Myocyte (in vitro differentiated cells): ENCODE measurements at regions not wholly inside any gene's neighbourhood (a gene's known extent, or its start where the extent isn't known, plus 50 kb on each side); places are given as distances from the start of the nearest gene placed in this dataset.
"Not testable (repeated sequence)": the region's sequence is repeated elsewhere in the genome, so short reads cannot be mapped to it uniquely, and the experiment has no call there.

ENCODE experiments used
- DNase-seq: peaks from one replicate; pipeline ENCODE4 v3.0.0-alpha.2; 2012; ENCODE audit warnings: low read depth

DNA sequence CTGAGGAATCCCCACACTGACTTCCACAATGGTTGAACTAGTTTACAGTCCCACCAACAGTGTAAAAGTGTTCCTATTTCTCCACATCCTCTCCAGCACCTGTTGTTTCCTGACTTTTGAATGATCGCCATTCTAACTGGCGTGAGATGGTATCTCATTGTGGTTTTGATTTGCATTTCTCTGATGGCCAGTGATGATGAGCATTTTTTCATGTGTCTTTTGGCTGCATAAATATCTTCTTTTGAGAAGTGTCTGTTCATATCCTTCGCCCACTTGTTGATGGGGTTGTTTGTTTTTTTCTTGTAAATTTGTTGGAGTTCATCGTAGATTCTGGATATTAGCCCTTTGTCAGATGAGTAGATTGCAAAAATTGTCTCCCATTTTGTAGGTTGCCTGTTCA is 583.1 kb upstream of the RGMB start:
- DNase-seq: not testable (repeated sequence)

DNA sequence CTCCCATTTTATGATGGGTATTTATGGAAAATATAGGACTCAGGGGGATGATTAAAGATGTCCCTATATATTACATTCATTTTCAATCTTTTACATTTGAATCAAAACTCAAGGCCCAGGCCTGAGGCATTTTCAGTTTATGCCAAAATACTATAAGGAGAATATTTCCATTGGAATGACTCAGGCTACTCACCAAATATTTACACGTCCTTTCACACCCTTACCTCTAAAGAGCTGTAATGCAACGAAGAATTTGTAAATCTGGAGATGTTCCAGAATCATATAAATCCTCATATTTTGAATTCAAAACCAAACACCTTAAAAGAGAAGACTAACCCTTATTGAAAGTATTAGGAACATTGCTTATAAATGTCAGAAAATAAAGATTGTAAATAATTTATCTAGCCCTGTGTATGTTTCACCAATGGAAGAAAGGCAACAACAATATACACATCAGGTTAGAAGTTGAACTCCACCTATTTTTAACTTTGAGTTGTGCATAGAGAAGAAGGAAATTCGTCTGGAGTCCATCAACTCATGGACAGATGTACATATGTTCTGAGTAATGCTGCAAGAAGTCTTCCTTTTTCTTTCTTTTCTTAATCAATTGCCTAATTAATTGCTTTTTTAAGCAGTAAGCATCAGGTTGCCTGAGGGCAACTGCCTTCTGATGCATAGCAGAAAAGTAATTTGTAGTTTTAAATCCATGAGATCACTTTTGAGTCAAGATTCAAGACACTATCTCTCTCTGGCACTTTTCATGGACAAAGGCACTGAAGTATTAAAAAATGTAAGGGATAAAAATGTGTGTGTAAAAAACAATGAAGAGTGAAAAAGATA is 579.3 kb upstream of the RGMB start:
- DNase-seq: no peak

DNA sequence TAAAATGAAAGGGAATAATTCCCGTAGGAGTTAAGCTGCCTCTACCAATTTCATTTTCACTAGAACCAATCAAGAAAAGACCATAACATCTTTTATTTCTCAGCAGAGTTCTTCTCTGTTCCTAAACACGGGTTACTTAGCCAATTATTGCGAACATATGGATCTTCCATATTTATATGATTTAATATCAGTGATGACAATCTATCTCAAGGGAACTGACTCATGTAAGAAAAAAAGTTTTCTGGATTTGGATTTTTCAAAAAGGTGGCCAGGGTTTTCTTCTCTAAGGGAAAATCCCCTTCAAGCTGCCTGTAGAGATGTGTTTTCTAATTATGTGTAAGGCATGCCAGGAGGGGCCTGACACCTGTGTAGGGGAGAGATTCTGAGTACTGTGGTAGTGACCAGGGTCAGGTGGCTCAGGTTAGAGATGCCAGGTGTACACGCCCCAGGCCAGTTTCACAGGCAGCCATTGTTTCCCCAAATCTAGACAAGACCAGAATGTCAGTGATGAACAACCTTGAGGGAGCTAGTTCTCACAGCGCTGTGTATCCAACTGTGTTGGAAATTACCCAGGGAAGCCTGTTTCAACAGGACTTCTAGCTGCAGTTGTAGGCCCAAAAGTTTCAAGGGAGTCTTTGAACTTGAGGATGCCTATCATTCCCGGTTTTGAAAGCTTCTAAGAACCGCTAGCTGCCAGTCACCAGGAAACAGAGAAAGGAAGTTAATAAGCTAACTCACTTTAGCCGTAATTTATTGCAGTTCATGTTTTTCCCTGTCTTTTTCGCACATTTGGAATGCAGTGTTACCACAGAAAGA is 572.5 kb upstream of the RGMB start:
- no peak for DNase-seq

DNA sequence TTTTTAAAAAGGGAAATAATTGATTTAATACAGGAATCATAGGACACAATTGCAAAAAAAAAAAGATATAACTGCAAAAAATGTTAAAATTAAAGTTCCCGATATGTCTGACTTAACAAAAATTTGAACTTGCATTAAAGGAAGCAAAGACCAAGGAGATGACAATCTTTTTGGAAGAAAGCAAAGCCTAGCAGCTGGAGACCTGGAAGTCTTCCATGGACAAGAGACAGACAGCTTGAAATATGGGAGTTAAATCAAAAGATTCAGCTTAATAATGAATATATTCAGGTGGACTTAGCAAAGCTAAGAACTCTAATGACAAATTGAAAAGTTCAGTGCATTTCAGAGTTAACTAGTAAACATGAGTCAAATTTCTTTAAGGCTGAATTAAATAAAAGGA is 568.7 kb upstream of the RGMB start:
- peak; percentile 27 for DNase-seq

DNA sequence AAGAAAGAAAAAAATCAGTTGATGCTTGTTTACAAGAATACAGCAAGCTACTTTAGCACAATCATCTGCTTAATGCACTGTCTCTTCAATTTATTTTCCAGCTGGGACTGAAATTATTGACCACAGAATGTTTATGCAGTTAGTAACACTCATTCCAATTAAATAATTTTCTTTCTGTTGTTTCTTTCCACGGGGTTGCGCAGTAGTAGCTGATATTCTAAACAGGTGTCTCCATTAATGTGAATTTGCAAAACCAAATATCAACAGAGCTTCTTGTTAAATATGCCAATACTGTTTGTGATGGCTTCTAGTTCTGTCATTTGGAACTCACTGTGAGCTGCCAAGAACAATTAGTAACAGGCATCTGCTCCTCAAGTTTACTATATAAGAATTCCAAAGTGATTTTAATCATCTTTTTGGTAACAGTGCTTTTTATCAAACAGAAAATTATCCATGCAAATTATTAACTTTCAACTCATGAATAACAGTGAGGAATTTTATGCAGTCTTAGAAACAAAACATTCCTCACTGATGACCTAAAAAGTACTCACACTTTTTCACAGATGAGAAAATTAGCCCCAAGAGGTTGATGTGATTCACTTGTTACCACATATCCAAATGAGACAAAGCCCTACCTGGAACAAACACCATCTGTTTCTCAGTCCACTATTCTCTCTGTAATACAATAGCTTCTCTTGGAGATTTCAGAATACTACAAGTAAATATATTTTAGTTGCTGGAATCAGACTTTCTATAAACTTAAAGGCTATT is 567.6 kb upstream of the RGMB start:
- DNase-seq: peak; percentile 65

DNA sequence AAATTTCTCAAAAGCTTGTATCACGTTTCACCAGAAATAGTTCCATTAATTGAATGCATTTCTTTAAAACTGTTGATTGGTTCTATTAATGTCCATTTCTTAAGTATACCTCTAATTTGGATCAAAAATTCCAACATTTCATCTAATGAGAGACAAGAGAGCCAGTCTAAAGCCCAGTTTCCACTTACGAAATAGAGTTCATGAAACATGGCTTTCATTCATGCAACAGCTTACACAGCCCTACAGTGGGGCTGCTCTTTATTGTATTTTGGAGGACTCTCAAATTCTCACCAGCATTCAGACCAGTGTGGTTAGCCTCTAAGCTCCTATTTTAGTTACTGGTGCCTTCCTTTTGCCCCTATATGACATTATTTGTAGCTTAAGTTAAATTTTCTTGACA is 566.9 kb upstream of the RGMB start:
- DNase-seq: peak; percentile 55

DNA sequence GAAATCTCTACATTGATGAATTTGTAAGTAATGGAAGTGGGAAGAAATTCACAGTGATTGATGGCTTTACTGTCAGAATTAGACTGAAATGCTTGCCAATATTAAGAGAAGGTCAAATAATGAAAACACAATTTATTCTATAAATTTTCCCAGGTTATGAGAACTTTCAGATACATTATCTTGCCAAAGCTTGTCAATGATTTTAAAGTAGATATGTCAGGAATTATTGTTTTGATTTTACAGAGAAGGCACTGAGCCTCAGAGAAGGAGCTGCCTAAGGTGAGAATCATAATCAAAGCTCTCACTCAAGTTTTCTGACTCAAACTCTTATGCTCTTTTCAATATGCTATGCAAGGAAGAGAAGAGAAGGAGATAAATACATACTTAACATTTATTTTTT is 564.0 kb upstream of the RGMB start:
- DNase-seq: no peak

DNA sequence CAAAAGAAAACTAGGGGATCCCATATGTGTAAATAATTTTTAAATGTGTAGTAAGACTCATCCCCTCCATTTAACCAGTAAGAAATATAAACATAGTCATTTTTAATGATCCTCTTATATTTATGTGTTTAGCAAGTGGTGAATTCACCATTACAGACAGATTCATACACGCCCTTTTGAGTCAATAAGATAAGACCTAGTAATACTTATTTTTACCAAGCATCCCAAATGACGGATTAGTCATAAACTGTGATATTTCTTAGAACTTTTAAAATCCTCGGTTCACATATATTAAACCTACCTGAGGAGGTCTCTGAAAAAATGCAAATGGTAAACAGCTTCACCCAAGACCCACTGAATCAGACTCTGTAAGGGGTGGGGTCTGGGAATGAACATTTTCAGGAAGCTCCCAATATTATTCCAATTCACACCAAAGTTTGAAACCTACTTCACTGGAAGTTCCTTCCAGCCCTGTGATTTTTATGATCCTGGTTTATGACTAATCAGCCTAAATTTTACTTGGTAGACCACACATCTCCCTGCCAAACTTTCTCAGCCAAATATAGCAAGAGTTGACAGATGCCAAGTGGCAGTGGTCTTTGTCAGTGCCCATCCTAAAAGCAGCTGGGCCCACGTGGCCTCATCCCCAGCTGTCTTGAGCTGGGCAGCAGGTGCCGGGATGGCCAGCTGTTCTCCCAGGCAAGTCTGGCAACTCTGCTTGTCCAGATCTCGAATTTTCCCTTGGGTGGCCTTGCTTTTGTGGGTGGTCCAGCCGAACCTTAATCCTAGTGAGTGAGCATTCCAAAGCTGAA is 559.0 kb upstream of the RGMB start:
- DNase-seq: peak; percentile 100

DNA sequence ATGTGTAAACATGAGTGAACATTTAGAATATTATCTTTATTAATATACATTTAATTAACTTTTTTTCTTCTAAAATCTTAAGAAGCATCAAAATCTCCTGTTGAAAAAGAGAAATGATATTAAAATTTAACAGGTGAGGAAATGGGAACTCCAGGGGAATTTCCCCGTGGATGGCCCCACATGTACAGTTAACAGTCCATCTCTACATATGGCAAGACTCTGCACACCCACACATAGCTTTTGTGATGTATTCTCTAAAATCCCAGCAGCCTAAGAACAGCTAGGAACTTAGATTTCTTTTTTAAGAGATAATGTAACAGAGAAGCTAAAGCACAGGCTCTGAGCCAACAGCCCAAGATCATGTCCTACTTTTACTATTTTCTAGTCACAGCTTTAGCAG is 556.3 kb upstream of the RGMB start:
- DNase-seq: no peak

DNA sequence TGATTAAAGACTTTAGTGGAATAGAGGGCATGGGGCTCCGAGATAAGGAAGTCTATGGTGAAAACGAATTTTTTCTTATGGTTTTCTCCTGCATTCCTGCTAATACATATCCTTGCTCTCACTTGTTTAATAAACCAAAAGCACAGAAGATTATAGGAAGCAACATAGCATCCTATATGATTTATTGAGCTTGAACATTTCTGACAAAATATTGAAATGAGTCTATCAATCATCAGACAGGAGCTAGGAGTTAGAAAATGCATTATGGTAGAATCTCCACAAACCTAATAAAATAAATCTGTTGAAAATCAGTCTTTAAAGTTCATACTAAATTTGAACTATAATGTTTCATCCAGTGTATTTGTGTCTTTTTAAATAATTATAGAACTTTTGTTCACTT is 554.6 kb upstream of the RGMB start:
- DNase-seq: no peak

DNA sequence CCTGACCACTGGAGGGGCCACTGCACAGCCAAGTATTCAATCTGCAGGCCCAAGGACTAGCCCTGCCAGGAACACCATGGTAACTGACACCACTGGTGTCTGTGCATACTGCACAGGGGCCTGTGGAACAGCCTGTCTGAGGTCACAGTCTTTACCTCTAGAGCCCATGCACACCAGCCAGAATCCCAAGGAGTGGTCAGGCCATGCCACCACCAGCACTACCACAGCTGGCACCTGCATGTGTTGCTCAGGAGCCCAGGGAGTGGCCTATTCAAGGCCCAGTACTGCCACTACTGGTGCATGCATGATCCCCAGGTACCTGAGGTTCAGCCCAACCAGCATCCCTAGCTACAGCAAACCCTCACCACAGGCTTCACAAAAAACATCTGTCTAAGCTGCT is 546.0 kb upstream of the RGMB start:
- no peak for DNase-seq

DNA sequence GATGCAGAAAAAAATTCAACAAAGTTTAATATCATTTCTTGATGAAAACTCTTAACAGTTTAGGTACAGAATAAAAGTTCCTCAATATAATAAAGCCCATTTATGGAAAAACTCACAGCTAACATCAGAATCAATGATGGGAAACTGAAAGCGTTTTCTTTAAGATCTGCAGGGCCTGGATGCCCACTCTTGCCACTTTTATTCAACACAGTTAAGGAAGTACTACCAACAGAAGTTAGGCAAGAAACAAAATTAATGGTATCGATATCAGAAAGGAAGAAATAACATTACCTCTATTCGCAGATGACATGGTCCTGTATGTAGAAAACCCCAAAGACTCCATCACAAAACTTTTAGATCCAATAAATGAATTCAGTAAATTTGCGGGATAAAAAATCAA is 542.4 kb upstream of the RGMB start:
- DNase-seq: no peak

DNA sequence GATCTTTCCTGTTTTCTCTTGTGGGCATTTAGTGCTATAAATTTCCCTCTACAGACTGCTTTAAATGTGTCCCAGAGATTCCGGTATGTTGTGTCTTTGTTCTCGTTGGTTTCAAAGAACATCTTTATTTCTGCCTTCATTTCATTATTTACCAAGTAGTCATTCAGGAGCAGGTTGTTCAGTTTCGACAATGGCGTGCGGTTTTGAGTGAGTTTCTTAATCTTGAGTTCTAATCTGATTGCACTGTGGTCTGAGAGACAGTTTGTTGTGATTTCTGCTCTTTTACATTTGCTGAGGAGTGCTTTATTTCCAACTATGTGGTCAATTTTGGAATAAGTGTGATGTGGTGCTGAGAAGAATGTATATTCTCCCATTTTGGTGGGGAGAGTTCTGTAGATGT is 535.7 kb upstream of the RGMB start:
- not testable (repeated sequence) for DNase-seq

DNA sequence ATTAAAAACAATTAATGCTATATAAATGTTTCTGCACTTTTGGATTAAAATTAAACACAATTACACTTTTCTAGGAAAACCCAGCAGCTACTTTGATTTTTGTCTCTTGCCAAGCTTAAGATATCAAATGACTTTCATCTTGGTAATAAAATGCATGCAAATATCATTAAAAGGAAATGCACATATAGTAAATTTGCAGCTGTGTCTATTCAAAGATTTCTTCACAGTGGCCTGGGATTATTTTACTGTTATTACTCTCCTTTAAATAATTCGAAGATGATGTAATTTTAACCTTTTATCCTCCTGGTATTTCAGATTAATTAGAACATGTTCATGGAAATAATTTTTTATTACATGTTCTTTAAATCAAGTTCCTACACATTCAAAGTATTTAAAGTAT is 529.5 kb upstream of the RGMB start:
- no peak for DNase-seq

DNA sequence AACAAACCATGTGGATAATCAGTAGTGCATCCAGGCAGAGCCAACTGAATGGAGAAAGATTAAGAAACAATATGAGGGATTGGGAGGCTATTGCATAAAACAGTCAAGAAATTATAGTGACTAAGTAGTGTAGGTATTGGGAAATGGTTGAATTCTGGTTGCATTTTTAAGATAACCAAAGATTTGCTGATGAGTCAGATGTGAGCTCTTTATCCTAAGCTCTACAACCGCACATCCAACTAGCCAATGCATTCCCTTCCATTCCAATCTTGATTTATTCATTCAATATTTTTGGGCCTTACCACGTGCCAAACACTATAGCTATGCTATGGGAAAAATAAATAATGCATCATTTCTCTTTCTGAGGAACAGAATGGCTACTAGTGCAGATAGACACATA is 524.5 kb upstream of the RGMB start:
- no peak for DNase-seq

DNA sequence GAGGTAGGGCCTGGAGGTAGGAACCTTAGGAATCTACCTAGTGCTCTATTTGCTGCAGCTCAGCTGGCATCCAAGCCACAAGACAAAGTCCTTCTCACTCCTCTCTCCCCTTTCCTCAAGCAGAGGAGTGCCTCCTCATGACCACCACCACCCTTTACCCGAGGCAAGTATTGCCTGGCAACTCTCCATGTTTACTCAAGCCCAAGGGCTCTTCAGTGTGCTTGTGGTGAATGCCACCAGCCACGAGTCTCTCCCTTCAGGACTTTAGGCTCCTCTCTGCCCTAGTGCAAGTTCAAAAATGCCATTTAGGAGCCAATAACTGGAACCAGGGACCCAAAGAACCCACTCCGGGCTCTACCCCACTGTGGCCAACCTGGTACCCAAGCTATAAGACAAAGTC is 514.5 kb upstream of the RGMB start:
- DNase-seq: no peak

DNA sequence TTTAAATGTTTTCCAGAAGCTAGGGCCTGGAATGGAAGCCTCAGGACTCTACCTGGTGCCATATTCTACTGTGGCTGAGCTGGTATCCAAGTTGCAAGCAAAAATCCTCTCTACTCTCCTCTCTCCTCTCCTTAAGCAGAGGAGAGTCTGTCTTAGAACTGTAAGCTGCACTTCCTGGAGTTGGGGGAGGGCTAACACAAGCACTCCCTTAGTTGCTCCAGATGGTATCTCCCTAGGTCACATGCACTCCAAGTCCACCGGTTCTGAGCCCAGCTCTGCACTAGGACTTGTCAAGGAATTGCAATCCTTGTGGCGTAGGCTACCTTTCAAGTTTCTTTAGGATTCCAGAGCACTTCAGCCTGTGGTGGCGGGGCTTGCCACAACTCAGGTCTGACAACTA is 513.9 kb upstream of the RGMB start:
- no peak for DNase-seq

DNA sequence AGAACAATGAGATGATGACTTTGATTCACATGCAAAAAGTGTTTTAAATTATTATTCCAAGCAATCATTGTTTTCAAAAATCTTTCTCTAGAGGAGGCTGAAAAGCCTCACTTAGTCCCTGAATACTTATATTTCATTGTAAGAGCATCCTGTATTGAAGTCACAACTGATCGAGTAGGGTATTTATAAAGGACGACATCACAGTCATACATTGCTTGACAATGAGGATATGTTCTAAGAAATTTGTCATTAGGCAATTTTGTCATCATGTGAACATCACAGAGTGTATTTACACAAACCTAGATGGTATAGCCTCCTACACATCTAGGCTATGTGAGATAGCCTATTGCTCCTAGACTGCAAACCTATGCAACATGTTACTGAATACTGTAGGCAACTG is 510.4 kb upstream of the RGMB start:
- no peak for DNase-seq

DNA sequence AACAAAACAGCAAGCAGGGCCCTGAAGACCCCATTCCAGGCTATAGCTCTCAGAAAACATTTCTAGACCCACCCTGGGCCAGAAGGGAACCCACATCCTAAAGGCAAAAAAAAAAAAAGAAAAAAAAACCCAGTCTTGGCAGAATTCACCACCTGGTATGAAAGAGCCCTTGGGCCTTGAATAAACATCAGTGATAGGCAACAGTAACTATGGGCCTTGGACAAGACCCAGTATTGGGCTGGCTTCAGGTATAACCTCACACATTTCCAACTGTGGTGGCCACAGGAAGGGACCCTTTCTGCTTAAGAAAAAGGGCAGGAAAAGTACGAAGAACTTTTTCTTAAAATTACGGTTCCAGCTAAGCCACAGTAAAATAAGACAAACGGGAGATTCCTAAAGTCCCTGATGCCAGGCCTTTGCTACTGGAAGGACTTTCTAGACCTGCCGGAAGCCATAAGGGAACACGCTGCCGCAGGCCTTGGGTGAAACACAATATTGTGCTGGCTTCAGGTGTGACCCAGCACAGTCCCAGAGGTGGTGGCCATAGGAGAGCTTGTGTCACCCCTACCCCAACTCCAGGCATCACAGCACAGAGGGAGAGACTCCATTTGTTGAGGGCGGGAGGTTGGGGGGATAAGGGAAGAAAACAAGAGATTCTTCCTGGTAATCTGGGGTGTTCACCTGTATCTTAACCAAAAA is 505.2 kb upstream of the RGMB start:
- no peak for DNase-seq

DNA sequence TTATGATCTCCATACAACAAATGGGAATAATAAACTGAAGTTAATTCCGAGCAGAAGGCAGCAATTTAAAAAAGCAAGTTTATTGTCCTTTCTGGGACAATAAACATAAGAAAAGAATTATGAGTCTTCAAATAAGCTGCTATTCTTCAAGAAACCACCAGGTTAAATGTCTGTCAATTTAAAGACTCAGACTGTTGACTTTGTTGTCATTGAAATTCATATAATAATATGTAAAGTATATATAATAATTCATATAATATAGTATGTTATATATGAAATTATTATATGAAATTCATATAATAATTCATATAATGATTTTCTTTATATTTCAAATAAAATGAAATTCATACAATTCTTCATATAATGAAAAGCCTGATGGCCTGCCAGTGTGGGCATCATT is 497.5 kb upstream of the RGMB start:
- no peak for DNase-seq

DNA sequence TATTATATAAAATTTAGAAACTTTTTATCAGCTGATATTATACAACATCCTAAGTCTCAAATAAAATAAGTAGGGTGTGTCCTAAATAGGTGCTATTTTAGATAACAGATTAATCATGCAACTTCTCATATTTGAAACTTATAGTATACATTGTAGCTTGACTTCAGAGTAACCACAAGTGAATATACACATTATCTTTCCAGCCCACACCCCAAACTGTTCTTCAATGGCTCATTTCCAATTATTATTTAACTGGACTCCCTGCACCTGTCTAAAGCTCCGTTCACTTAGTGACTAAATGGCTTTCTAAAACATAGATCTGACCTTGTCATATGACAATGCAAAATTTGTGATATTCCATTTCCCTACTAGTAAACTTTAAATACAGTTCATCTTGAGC is 490.9 kb upstream of the RGMB start:
- peak; percentile 12 for DNase-seq
